ENCODE measurements at regions not wholly inside any gene's neighbourhood (a gene's known extent, or its start where the extent isn't known, plus 50 kb on each side); places are given as distances from the start of the nearest gene placed in this dataset.
A peak's percentile ranks its signal among the peaks of the same experiment; 100 is the strongest.
"Not testable (repeated sequence)": the region's sequence is repeated elsewhere in the genome, so short reads cannot be mapped to it uniquely, and the experiment has no call there.

GRCh38 chr9:26221290-26221689 is 543.0 kb upstream of the TUSC1 start:
- TF ChIP-seq CTCF (IDR thresholded peaks at IDR 0.05) = no peak
- H3K9me3 ChIP-seq = no peaks in the 10 kb centered on the region
- DNase-seq (no peak), ATAC-seq (no peak), FAIRE-seq (no peak)
- no peak overlapping the region for H3K4me3 ChIP-seq
- intact Hi-C loops (cut with DNase I) = no loop called here
- H3K27ac ChIP-seq = no peak overlapping the region
- no peaks in the 10 kb centered on the region for H3K27me3 ChIP-seq
- no peaks in the 10 kb centered on the region for H3K4me1 ChIP-seq
- no peaks in the 10 kb centered on the region for H3K36me3 ChIP-seq

DNA sequence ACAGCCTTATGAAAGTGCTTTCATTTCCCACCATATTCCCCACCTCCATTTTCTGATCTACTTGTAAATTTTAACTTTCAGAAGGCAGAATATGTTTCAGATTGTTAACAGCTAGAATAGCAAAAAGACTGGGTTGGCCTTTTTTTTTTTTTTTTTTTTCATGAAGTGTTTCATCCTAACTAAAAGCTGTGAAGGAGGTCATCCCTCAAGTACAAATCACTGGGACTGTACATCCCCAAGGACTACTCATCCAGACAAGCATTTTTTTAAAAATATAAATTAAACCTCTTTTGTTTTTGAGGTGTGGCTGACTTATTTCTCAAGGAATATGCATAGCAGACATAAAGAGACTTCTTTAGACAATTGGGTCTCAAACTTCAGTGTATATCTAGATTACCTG is 542.1 kb upstream of the TUSC1 start:
- intact Hi-C loops (cut with DNase I) = no loop called here
- ATAC-seq = no peak
- no peak overlapping the region for H3K4me3 ChIP-seq
- H3K36me3 ChIP-seq = no peaks in the 10 kb centered on the region
- no peak for FAIRE-seq
- DNase-seq = no peak
- H3K27ac ChIP-seq = no peak overlapping the region
- no peak for TF ChIP-seq CTCF (IDR thresholded peaks at IDR 0.05)
- H3K27me3 ChIP-seq = no peaks in the 10 kb centered on the region
- no peaks in the 10 kb centered on the region for H3K4me1 ChIP-seq
- no peaks in the 10 kb centered on the region for H3K9me3 ChIP-seq

- no peak for TF ChIP-seq CTCF (IDR thresholded peaks at IDR 0.05)
- DNase-seq = no peak
Observed at GRCh38 chr9:26219961-26220360, 541.7 kb upstream of the TUSC1 start.

GRCh38 chr9:26216702-26217101 is 538.5 kb upstream of the TUSC1 start:
- no peaks in the 10 kb centered on the region for H3K9me3 ChIP-seq
- WGBS, 2 donors = 17 to 20% methylated on average over 1 of the region's 1 CpG
- FAIRE-seq = no peak
- intact Hi-C loops (cut with DNase I) = no loop called here
- TF ChIP-seq CTCF (IDR thresholded peaks at IDR 0.05) = no peak
- ATAC-seq = no peak
- H3K27me3 ChIP-seq = no peaks in the 10 kb centered on the region
- DNase-seq = no peak
- H3K4me3 ChIP-seq = no peak overlapping the region
- no peak overlapping the region for H3K27ac ChIP-seq
- no peaks in the 10 kb centered on the region for H3K4me1 ChIP-seq
- H3K36me3 ChIP-seq = no peaks in the 10 kb centered on the region

More at GRCh38 chr9:26219961-26220360, 541.7 kb upstream of the TUSC1 start:
- H3K4me3 ChIP-seq = no peak overlapping the region
- H3K27me3 ChIP-seq = no peaks in the 10 kb centered on the region
- FAIRE-seq (no peak), ATAC-seq (no peak)
- H3K4me1 ChIP-seq = no peaks in the 10 kb centered on the region
- intact Hi-C loops (cut with DNase I) = no loop called here
- H3K36me3 ChIP-seq = no peaks in the 10 kb centered on the region
- no peak overlapping the region for H3K27ac ChIP-seq
- 72 to 76% methylated on average over 9 of the region's 9 CpGs for WGBS, 2 donors
- H3K9me3 ChIP-seq = no peaks in the 10 kb centered on the region

GRCh38 chr9:26214713-26215444 is 536.6 kb upstream of the TUSC1 start:
- H3K9me3 ChIP-seq; ATAC-seq; intact Hi-C loops (cut with DNase I); H3K27ac ChIP-seq; H3K36me3 ChIP-seq; H3K4me1 ChIP-seq; FAIRE-seq; H3K4me3 ChIP-seq; H3K27me3 ChIP-seq: not testable (repeated sequence)
- peak in 1 of 6 donors; percentile 74 for DNase-seq
- 89 to 92% methylated on average over 57 to 61 of the region's 61 CpGs for WGBS, 2 donors

All from pancreas (tissue), 10 donors.